Subcutaneous abdominal adipose tissue (tissue), 5 donors: ENCODE measurements at regions not wholly inside any gene's neighbourhood (a gene's known extent, or its start where the extent isn't known, plus 50 kb on each side); places are given as distances from the start of the nearest gene placed in this dataset.
A peak's percentile ranks its signal among the peaks of the same experiment; 100 is the strongest.

ENCODE experiments used
- H3K27ac ChIP-seq: one replicate; pipeline ENCODE4 v1.7.0; 2013; ENCODE audit warnings: low read depth, mild to moderate bottlenecking, inconsistent platforms, low read length, moderate library complexity
- H3K27me3 ChIP-seq, 5 donors: one replicate each; pipeline ENCODE4 v1.7.0; 2013; ENCODE audit warnings: low read length in 5 of 5, inconsistent platforms in 1 of 5; ENCODE audit not compliant: control insufficient read depth in 5 of 5, insufficient read depth in 4 of 5
- H3K36me3 ChIP-seq, 5 donors: one replicate each; pipeline ENCODE4 v1.7.0; 2013; ENCODE audit warnings: low read length in 5 of 5; ENCODE audit not compliant: control insufficient read depth in 5 of 5, insufficient read depth in 5 of 5
- H3K4me1 ChIP-seq, 5 donors: one replicate each; pipeline ENCODE4 v1.7.0; 2013; ENCODE audit warnings: low read length in 5 of 5, mild to moderate bottlenecking in 3 of 5, moderate library complexity in 1 of 5; ENCODE audit not compliant: control insufficient read depth in 5 of 5, insufficient read depth in 5 of 5
- H3K4me3 ChIP-seq, 5 donors: one replicate each; pipeline ENCODE4 v1.7.0; 2013; ENCODE audit warnings: low read length in 5 of 5, low read depth in 1 of 5
- H3K9ac ChIP-seq, 5 donors: one replicate each; pipeline ENCODE4 v1.7.0; 2013; ENCODE audit warnings: low read length in 5 of 5, mild to moderate bottlenecking in 4 of 5, moderate library complexity in 3 of 5
- H3K9me3 ChIP-seq, 5 donors: one replicate each; pipeline ENCODE4 v1.7.0; 2013; ENCODE audit warnings: low read length in 5 of 5; ENCODE audit not compliant: control insufficient read depth in 5 of 5
- donor health status: healthy.
- donor health status: healthy.
- donor health status: healthy.
- donor health status: healthy.
- donor health status: healthy.

DNA sequence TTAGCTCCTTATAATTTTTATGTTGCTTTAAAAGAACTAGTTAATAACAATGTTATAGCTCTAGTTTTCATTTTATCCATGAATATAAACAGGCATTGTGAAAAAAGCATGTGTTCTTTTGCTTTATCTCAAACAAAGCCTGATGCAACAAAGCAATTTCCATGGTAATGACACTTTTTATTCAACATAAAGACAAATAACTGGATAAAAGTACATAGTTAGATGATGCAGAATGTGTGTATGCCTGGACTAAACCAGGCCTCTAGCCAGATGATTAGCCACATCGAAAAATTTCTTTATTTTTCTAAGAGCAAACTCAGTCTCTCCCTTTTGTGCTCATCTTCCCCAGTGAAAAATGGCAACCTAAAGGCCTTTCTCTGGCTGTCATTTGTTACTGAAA lies 125.6 kb upstream of the TARS1 start:
- H3K27ac ChIP-seq, result no peak overlapping the region
- H3K27me3 ChIP-seq, result no peaks in the 10 kb centered on the region
- no peaks in the 10 kb centered on the region for H3K36me3 ChIP-seq
- H3K4me3 ChIP-seq, result no peak overlapping the region
- H3K4me1 ChIP-seq, result peaks cover under 1 to 11% (median 7%) of the 10 kb centered on the region in 5 donors
- no peak overlapping the region for H3K9ac ChIP-seq
- no peaks in the 10 kb centered on the region for H3K9me3 ChIP-seq

GRCh38 chr5:33316773-33317172 lies 124.0 kb upstream of the TARS1 start:
- H3K9ac ChIP-seq, result no peak overlapping the region
- H3K27me3 ChIP-seq, result no peaks in the 10 kb centered on the region
- no peak overlapping the region for H3K27ac ChIP-seq
- H3K36me3 ChIP-seq, result no peaks in the 10 kb centered on the region
- no peaks in the 10 kb centered on the region for H3K9me3 ChIP-seq
- H3K4me3 ChIP-seq, result no peak overlapping the region
- peaks cover 10 to 23% (median 18%) of the 10 kb centered on the region in 5 donors for H3K4me1 ChIP-seq

- Histone ChIP-seq H3K4me3 (no peak overlapping the region), H3K27ac (no peak overlapping the region), H3K9ac (no peak overlapping the region), H3K27me3 (no peaks in the 10 kb centered on the region), H3K36me3 (no peaks in the 10 kb centered on the region), H3K4me1 (peaks cover 10 to 26% (median 21%) of the 10 kb centered on the region in 5 donors), H3K9me3 (no peaks in the 10 kb centered on the region)
These were observed 123.5 kb upstream of the TARS1 start for GRCh38 chr5:33317271-33317670.

- Histone ChIP-seq H3K27me3 (no peaks in the 10 kb centered on the region), H3K27ac (no peak overlapping the region), H3K4me3 (no peak overlapping the region), H3K36me3 (no peaks in the 10 kb centered on the region), H3K4me1 (peaks cover 10 to 39% (median 26%) of the 10 kb centered on the region in 5 donors), H3K9me3 (no peaks in the 10 kb centered on the region), H3K9ac (no peak overlapping the region)
These were observed 121.6 kb upstream of the TARS1 start for GRCh38 chr5:33319151-33319550.

GRCh38 chr5:33319841-33320240 lies 120.9 kb upstream of the TARS1 start:
- Histone ChIP-seq H3K36me3 (no peaks in the 10 kb centered on the region), H3K9ac (no peak overlapping the region), H3K27ac (peak overlapping the region; percentile 2), H3K4me3 (no peak overlapping the region), H3K9me3 (no peaks in the 10 kb centered on the region), H3K4me1 (peaks cover 10 to 44% (median 26%) of the 10 kb centered on the region in 5 donors), H3K27me3 (no peaks in the 10 kb centered on the region)

DNA sequence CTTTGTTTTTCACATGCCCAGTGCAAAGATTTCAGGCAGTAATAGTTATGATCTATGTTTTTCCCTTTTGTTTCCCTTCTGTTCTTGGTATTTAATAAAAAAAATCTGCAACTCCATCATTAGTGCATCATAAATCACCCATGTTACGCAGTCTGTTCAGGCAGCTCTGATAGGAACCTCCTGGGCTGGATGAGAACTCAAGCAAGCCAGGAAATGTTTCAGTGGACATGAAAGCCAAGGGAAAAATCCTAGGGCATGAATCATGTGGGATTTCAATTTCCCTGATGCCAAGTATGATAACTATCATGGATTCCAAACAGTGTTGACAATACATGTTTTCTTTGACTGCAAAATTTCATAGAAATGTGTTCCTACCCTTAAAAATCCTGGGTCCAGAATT lies 119.7 kb upstream of the TARS1 start:
- no peaks in the 10 kb centered on the region for H3K36me3 ChIP-seq
- H3K27me3 ChIP-seq, result no peaks in the 10 kb centered on the region
- no peaks in the 10 kb centered on the region for H3K9me3 ChIP-seq
- H3K27ac ChIP-seq, result peak overlapping the region; percentile 50
- H3K9ac ChIP-seq, result no peak overlapping the region
- no peak overlapping the region for H3K4me3 ChIP-seq
- H3K4me1 ChIP-seq, result peaks cover 10 to 48% (median 26%) of the 10 kb centered on the region in 5 donors

- H3K4me1 ChIP-seq, result peaks cover 10 to 48% (median 26%) of the 10 kb centered on the region in 5 donors
- no peaks in the 10 kb centered on the region for H3K36me3 ChIP-seq
- H3K9ac ChIP-seq, result peak overlapping the region in 2 of 5 donors; percentile 12 to 17
- peak overlapping the region in 1 of 5 donors; percentile 12 for H3K4me3 ChIP-seq
- H3K9me3 ChIP-seq, result no peaks in the 10 kb centered on the region
- peak overlapping the region; percentile 50 for H3K27ac ChIP-seq
- no peaks in the 10 kb centered on the region for H3K27me3 ChIP-seq
These were observed 118.1 kb upstream of the TARS1 start for GRCh38 chr5:33322632-33323031.

- Histone ChIP-seq H3K4me1 (peaks cover 10 to 43% (median 25%) of the 10 kb centered on the region in 5 donors), H3K27ac (no peak overlapping the region), H3K27me3 (no peaks in the 10 kb centered on the region), H3K36me3 (no peaks in the 10 kb centered on the region), H3K4me3 (no peak overlapping the region), H3K9ac (no peak overlapping the region), H3K9me3 (no peaks in the 10 kb centered on the region)
These were observed 116.0 kb upstream of the TARS1 start for GRCh38 chr5:33324667-33325307.

DNA sequence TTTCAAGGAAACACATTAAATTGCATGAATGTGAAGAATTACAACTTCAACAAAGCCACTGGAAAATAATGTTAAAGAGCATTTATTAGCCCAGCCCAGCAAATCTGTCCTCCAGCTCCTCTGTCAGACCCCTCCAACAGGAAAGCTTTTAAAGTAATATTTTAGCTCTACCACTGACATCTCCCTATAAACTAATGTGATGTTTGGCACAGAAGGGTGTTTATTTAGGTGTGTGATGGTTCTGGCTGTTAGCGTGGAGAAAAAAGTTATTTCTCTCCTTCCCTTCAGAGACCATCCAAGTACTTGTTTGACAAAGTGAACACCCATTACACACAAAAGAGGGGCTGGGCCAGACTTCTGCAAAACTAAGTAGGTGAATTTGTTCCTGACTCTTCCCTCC lies 111.9 kb upstream of the TARS1 start:
- H3K27me3 ChIP-seq, result no peaks in the 10 kb centered on the region
- no peaks in the 10 kb centered on the region for H3K36me3 ChIP-seq
- H3K4me1 ChIP-seq, result peaks cover 0 to 19% (median 14%) of the 10 kb centered on the region in 5 donors
- H3K9me3 ChIP-seq, result no peaks in the 10 kb centered on the region
- H3K4me3 ChIP-seq, result no peak overlapping the region
- H3K9ac ChIP-seq, result no peak overlapping the region
- H3K27ac ChIP-seq, result no peak overlapping the region

DNA sequence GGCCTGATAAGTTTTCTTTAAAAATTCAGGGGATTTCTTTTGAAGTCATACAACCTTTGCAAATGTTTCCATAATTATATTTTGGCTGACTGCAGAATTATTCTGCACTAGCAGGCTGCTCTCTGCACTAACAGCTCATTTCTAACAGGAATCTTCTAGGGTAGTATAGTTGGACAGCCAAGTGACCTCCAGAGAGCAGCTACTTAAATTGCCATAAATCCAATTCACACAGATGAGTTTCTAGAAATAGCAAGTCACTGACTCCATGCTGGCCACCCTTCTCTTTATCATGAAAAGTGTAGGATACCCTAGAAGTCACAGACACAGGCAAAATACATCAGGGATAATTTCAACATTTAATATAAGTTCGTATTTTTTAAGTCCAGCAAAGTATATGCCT lies 110.9 kb upstream of the TARS1 start:
- no peak overlapping the region for H3K27ac ChIP-seq

More for the DNA sequence above, 110.9 kb upstream of the TARS1 start:
- H3K9me3 ChIP-seq, result no peaks in the 10 kb centered on the region
- H3K4me1 ChIP-seq, result peaks cover 0 to 12% (median 9%) of the 10 kb centered on the region in 5 donors
- H3K9ac ChIP-seq, result no peak overlapping the region
- no peak overlapping the region for H3K4me3 ChIP-seq
- H3K27me3 ChIP-seq, result no peaks in the 10 kb centered on the region
- no peaks in the 10 kb centered on the region for H3K36me3 ChIP-seq
